Myocyte (in vitro differentiated cells): ENCODE measurements at regions not wholly inside any gene's neighbourhood (a gene's known extent, or its start where the extent isn't known, plus 50 kb on each side); places are given as distances from the start of the nearest gene placed in this dataset.

Source experiments
- DNase-seq: peaks from one replicate; pipeline ENCODE4 v3.0.0-alpha.2; 2012; ENCODE audit warnings: low read depth

DNA sequence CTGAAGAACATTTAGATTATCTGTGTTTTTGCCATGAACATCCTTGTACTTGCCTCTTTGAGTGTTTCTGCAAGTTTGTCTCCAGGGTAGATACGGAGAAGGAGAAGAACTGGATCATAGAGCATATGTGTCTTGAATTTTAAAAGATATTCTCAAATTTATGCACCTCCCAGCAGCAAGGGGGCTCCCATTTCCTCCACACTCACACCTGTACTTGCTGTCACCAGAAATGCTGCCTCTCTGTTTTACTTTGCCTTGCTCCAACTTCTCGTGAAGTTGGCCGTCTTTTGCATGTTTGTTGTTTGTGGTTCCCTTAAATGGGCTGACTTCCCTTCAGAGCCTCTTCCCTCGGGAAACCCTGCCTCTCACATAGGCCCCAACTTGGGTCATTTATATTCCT lies 171.0 kb downstream of the TFAP2C start:
- no peak for DNase-seq

DNA sequence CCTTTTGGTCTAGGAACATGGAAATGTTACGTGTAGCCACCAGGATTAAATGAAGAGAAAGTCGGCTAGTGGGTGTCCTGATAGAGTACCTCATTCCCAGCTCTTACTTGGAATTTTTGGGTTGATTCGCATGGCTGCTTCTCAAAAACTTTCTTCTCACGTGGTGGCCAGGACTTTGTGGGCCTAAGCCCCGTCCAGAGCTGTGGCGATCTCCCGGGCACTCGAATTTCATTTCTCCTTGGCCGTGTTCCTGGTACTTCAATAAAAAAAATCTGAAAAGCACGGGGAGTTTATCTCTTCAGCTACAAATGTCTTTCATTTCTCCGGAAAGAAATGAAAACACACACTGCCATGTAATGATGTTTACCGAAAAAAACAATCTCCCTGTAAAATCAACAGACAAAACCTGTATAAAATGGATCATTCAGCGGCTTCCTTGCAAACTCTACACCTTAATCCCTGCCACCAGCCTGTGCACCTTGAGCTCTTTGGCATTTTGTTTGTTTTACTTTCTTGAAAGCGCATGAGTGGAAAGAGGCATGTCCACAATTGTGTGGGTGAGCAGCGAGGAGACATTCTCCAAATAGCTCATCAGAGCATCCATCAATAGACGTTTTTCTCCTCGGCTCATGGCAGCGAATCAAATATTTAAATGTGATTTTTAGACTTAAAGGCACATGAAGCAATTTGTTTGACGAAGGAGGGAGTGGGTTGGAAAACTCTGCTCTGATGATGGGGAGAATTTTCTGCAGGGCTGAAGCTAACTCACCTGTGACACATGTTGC lies 173.1 kb downstream of the TFAP2C start:
- no peak for DNase-seq

DNA sequence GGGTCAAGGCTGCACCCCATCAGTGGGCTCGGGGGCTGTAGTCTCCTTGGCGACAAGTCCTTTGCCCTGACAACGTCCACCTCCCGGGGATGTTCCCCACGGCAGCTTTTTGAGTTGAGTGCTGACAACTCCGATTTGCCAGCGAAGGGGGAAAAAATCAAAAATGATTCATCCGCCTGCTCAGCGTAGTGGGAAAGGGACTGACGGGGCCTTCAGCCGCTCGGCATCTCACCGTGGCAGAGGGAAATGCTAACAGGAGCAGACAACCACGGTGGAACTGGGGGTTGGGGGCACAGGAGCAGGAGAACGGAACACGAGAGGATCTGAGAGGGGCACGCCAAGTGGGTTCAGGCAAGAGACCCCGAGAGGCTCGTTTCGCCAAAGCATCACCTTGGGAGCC lies 173.7 kb downstream of the TFAP2C start:
- no peak for DNase-seq

DNA sequence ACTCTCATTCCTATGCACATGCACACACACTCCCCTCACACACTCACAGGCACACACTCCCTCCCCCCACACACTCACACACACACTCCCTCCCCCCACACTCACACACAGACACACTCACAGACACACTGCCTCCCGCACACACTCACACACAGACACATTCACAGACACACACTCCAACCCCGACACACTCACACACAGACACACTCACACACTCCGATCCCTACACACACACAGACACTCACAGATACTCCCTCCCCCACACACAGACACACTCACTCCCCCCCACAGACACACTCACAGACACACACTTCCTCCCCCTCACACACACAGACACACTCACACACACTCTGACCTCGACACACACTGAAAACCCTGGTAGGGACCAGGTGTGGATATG lies 176.2 kb downstream of the TFAP2C start:
- no peak for DNase-seq

DNA sequence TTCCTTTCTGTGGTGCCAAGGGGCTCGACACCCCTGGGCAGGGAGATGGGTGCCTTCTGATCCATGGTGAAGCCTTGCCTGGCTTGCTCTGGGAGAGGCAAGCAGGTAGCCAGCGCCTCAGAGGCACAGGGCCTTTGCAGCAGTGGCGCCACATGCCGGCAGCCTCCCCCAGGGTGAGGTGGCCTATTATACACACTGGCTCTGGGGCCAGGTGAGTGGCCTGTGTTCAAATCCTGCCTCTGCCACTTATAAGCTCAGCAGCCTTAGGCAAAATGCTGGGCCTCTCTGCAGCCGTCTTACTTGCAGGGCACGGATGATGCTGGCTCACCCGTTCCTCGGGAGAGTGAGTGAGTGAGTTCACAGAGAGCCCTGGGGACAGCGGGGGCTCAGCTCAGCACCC lies 176.9 kb downstream of the TFAP2C start:
- DNase-seq, result no peak

DNA sequence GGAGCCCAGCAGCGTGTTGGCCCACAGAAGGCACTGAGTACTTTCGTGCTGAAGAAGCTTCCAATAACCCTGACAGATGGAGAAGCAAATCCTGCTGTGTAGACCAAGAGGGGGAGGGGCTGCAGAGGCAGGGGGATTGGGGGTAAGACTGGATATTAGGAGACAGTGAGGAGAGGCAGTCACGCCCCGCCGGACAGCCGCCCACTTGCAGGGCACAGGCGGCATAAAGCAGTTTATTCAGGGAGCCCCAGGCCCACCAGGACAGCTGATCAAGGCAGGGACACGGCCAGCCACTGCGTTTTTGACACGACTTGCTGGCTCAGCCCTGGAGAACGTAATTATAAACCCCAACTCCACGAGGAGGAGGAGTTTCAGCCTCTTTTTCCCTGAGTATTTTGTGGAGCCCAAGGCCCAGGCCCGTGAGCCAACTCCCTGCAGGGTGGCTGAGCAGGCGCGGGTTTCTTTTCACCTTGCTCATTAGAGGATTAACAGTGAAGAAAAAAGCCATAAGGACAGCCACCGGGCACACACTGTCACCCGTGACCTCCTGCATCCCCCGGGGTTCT lies 177.9 kb downstream of the TFAP2C start:
- DNase-seq, result no peak

DNA sequence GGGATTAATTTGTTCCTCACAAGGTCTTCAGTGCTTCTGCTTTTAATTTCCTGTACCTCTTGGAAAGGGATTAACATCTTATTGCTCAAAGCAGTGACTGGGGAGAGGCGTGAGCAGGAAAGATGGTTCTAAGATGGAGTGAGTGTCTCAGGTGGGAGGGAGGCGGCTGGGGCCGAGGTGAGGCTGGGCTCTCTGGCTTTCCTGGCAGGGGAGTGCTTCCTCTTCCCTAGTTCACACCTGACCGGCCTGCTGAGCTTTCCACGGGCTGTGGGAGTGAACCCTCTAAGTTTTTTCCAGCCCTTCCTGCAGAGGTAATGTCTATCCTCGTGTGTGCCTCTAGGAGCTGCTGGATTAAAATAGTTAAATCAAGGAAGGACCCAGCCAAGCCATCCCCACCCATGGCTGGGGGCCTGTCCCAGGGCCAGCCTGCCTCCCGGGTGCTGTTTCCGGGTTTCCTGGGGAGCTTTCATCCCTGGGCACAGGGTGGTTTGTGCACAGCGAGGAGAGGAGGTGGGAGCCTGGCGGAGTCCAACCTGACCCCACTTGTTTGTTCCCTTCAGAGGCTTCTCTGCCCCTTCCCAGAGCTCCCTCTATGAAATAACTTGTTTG lies 179.1 kb downstream of the TFAP2C start:
- DNase-seq, result no peak

DNA sequence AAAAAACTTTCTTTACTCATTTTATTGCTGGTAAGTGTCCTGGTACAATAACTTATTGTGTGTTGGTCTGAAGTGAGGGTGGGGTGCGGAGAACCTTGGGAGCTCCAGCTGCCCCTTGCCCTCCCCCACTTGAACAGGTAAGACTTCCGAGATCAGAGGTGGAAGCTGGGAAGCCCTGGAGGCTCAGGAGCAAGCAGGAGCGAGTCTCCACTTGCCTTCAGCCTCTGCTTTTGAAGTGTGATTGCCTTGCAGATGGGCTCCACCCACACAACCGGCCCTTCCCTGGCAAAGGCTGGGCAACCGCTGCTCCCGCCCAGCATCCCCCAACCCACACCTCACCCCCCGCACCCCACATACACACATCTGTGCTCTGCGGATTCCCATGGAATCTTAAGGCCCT lies 179.6 kb downstream of the TFAP2C start:
- no peak for DNase-seq

DNA sequence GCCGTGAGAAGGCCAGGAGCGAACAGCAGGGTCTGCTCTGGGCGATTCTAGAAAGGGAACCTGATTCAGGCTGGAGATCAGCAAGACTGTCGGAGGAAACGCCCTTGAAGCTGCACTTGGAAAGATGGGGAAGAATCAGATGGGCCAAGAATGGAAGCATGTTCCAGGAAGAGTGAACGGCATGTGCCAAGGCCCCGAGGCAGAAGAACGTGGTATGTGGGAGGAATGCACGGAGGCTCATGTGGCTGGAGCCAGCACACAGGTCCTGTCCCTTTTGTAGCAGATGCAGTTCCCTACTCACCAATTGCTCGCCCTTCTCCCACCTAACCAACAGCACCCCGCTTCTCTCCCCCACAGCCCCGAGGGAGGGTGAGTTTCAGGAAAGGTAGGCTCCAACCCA lies 180.6 kb downstream of the TFAP2C start:
- no peak for DNase-seq

DNA sequence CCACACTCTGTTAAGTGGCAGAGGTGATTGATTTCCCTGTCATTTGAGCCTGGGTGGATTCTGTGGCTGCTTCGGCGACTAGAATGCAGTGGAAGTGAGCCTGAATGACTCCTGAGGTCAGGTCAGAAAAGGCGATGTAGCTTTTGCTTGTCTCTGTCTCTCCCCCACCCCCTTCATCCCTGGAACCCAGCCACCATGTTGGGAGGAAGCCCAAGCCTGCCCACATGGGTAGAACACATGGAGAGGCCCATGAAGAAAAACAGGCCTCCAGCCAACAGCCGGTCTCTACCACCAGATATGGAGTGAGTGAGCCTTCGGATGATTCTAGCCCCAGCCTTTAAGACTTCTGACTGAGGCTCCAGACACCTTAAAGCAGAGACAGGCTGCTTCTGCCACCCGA lies 181.0 kb downstream of the TFAP2C start:
- DNase-seq, result no peak

DNA sequence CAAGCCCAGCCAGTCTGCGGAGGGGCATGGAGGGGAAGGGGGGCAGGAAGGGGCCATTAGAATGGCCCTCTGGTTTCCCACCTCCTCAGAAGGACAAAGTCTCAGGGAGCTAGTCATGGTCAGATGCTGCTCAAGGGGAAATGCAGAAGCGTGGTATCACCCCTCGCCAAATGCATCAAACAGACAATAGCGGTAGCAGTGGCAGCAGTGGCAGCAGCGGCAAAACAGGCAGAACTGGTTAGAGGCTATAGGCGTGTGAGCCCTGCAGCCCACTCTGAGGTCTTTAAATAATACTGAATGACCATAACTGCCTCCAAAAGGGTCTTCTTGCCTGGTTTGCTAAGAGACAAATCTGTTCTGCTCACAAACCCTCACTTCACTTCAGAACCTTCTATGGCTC lies 186.7 kb downstream of the TFAP2C start:
- DNase-seq, result no peak

DNA sequence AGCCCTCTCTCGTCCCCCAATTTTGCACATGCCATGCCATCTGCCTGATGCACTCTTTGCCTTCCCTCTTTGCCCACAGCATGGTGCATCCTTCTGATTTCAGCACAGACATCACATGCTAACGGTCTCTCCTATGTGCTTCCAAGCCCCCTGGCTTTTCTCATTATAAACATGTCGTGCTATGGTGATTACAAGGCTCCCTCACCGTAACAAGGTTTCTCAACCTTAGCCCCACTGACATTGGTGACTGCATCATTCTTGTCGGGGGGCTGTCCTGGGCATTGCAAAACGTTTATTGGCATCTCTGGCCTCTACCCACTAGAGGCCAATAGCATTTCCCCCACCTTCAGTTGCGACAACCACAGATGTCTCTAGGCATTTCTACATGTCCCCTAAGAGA lies 187.2 kb downstream of the TFAP2C start:
- DNase-seq, result no peak

DNA sequence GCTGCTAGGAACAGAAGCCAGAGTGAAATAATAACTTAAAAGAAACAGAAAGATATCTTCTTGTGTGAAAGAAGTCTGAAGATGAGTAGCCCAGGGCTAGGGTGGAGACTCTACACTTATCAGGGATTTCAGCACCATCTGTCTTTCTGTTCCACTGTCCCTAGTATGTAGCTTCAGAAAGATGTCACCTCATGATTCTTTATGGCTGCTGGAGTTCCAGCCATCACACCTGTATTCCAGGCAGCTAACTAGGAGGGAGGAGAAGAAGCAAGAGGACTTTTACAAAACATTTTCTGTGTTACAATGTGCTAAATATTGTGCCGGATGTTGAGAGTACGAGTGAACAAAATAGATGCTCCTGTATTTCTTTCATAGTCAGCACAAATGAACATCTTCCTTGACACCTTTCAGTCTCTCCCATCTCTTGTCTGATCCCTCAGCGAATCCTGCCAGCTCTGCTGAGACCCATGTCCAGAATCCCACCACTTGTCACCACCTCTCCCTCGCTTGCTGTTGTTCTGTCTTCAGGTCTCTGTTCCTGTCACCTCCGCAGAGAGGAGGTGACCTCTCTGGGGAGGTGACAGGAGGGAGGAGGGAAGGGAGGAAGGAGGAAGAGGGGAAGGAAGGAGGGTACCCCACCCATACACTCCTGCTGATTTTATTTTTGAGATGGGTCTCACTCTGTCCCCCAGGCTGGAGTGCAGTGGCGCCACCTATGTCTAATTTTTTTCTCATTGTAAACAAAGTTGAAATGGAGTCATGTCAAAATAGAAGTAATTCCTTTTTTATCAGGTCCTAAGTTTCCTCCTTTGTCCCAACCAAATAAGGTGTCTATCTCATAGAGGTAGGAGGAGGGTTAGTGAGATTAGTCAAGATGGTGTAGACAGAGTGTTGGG lies 188.9 kb downstream of the TFAP2C start:
- DNase-seq, result no peak

DNA sequence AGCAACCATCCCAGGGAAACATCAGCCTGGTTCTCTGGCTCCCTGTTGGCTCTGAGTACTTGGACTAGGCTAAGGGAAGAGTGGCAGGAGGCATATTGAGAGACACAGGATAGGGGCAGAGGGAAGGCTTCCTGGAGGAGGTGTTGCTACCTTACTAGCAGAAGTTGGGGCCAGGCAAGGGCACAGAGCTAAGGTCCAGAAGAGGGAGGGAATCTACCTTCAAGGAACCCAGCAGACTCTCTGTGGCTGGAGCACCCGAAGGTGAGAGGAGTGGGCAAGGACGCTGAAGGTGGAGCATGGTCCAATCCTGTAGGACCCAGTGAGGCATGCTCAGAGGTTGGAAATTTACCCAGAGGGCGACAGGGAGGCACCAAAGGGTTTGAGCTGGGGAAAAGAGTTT lies 191.9 kb downstream of the TFAP2C start:
- no peak for DNase-seq

DNA sequence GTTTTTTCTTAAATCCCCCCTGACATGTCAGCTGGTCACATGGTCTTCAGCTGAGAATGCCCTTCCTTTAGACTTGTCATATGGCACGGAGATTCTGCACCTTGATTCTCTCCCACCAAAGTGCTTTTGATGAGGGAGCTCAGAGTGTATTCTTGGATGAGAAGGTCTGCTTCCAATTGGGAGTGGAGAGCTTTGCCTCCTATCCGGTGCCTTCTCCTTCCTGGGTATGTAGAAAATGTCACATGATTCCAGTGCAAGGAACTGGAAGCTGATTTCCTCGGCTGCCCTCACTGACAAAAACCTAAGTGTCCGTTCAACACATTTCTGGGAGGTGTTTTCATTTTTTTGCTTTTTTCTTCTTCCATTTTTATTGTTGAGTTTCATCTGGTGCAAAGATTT lies 197.2 kb downstream of the TFAP2C start:
- DNase-seq, result no peak

DNA sequence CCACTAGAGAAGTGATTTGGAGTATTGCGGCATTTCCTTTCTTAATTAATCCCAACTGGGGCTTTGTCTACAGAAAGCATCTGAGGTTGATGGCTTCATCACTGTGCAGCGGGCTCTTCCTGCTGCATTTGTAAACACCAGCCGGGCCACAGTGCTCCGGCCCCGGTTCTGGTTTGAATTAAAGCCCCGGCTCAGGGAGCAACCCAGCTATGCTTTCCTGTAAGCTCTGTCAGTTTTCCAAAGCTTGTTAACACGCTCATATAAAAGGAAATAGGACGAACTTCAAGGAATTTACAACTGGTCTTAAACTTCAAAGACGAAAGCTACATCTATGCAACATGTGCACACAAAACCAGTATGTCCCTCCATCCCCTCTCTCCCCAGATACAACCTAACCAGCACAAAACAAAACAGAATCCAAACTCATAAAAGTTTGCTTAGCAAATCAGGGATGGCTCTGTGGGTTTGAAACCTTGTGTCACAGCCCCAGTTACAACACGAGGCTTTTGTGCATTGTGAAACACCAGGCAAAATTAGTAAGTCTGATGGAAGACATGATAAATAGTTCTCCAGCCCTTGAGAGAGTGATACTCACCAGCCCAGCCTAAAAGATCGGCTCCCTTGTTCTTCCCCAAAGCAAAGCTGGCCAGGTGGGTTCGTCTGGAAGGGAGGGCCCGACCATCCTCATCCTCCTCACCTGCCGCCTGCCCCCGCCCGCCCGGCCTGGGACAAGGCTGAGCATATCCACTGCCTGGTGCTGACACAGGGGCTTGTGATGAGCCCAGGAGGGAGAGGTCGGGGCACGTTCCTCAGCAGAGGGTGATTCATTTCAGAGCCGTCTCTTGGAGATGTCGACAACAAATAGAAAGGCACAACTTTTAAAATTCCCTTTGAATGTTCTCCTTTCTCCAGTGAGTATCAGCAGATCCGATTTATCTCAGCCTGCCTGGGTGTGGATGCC lies 197.9 kb downstream of the TFAP2C start:
- DNase-seq, result no peak

DNA sequence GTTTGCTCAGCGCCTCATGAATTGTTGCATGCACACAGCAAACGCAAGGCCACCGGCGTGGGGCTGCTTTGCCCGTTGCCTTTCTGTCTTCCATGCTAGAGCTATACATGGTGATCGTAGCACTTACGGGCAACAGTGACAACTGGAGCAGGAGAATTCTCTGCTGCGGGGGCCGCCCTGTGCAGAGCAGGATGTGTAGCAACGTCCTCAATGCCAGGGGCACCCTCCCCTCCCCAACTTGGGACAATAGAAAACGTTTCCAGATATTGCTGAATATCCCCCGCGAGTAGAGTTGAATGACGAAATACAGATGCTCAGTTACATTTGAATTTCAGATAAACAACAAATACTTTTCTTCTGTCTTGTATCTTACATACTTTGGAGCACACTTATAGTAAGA lies 198.7 kb downstream of the TFAP2C start:
- no peak for DNase-seq

DNA sequence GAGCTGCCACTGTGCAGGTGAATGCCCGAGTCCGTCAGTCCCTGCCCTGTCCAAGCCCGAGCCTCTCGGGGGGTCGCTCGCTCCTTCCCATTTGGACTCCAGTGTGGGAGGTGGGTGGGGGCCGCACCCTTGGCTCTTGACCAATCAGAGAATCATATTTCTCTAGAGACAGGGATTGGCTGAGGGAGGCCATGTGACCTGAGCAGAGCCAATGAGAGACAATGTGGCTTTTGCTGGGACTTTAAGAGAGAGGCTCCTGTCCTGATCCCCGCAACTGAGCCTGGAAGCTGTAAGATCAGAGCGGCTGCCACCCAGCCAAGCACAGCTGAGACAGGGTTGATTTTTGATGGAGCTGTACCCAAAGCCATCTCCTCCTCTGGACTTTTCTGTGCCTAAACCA lies 199.3 kb downstream of the TFAP2C start:
- DNase-seq, result no peak

DNA sequence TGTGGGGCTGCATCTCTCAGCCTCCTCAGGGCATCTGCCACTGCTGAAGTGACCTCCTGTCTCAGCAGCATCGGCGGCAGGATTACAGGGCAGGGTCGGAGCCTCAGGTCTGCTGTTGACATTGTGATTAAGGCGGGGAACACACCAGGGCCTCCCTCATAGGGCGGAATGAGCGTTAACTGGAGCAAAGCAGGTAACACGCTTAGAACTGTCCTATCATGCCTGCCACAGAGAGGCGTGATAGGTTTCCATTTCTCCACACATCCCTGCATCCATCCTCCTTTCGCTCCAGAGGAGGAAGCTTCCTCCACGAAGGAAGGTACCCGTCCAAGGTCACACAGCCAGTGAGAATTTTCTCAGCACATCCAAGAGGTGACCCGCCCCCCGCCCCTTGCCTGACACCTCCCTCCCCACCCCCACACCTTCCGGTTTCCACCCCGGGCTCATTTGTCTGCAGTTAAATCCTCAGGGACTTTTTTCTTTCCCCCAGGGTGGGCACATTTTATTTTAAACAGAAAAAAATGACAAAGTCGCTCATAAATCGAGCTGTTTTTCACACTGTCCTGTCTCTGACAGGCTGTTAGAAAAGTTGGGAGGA lies 200.8 kb downstream of the TFAP2C start:
- DNase-seq, result no peak

DNA sequence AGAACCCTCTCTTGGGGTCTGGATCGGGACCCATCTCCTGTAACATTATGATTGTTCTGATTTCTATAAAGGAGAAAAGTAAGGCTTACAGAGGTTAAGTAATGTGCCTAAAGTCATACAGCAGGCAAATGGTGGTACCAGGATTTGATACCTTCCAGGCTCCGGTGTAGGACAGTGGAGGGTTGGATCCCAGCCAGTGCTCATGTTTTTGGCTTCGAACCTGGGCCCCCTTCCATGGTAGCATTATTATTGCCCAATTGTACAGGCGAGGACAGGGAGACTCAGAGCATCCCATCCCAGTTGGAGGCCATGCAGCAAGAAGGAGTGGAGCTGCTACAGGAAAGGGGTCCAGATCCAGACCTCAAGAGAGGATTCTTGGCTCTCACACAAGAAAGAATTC lies 202.7 kb downstream of the TFAP2C start:
- no peak for DNase-seq
